H1 (cell line): ENCODE measurements at regions not wholly inside any gene's neighbourhood (a gene's known extent, or its start where the extent isn't known, plus 50 kb on each side); places are given as distances from the start of the nearest gene placed in this dataset.

ENCODE experiments used
- CTCF ChIA-PET: fragments of 300-600 bp; sonication (Branson Sonifier 250); formaldehyde crosslinking; loops from one replicate; lab custom pipeline; 2021; ENCODE audit not compliant: partially characterized antibody; lab: Charles Lee
- POLR2A ChIA-PET: fragments of 300-600 bp; sonication (Branson Sonifier 250); formaldehyde crosslinking; loops from one replicate; lab custom pipeline; 2021; ENCODE audit warnings: inconsistent platforms; ENCODE audit not compliant: partially characterized antibody; lab: Charles Lee
- DNase-seq, 2 experiments: peaks; one replicate each; pipeline versions ENCODE4 v3.0.0 to v3.0.0-alpha.2; 2010 to 2022; ENCODE audit warnings: low spot score in 2 of 2, low read depth in 1 of 2, mixed read lengths in 1 of 2
- FAIRE-seq: peaks from 2 replicates; lab custom pipeline; 2011; peaks lifted over from hg19 to GRCh38; lab: Jason Lieb, UNC
- H2AFZ ChIP-seq: 2 replicates; pipeline ENCODE4 v1.8.1; 2012; ENCODE audit warnings: low read length, inconsistent platforms
- H2AK5ac ChIP-seq: 2 replicates; pipeline ENCODE4 v1.6.1; 2013; ENCODE audit warnings: low read depth, low read length
- H2BK120ac ChIP-seq: replicated peaks from 2 replicates; pipeline ENCODE3; 2013; ENCODE audit warnings: low read depth, low read length, inconsistent platforms
- H2BK12ac ChIP-seq: 2 replicates; pipeline ENCODE4 v1.6.1; 2013; ENCODE audit warnings: low read depth, low read length
- H2BK15ac ChIP-seq: 2 replicates; pipeline ENCODE4 v1.6.1; 2013; ENCODE audit warnings: low read length
- H2BK20ac ChIP-seq: 2 replicates; pipeline ENCODE4 v1.6.1; 2013; ENCODE audit warnings: low read length
- H2BK5ac ChIP-seq: 2 replicates; pipeline ENCODE4 v1.6.1; 2013; ENCODE audit warnings: low read depth, low read length
- H3K14ac ChIP-seq: 2 replicates; pipeline ENCODE4 v1.6.1; 2013; ENCODE audit warnings: inconsistent platforms; ENCODE audit not compliant: insufficient read length
- H3K18ac ChIP-seq: 2 replicates; pipeline ENCODE4 v1.6.1; 2013; ENCODE audit warnings: low read length; ENCODE audit errors: extremely low read depth
- H3K23ac ChIP-seq: 2 replicates; pipeline ENCODE4 v1.6.1; 2013; ENCODE audit warnings: inconsistent platforms; ENCODE audit not compliant: insufficient read length
- H3K23me2 ChIP-seq: 2 replicates; pipeline ENCODE4 v1.6.1; 2013; ENCODE audit warnings: low read depth, low read length
- H3K27ac ChIP-seq: 2 replicates; pipeline ENCODE4 v1.6.1; 2011; ENCODE audit warnings: low read depth, low read length, inconsistent platforms
- H3K27me3 ChIP-seq, 4 experiments: replicated peaks in 1 of 4; 1 replicate in 1 of 4; 2 replicates in 3 of 4; pipeline versions ENCODE4 v1.6.1 to v1.8.1; 2011 to 2013; ENCODE audit warnings: low read length in 3 of 4, mild to moderate bottlenecking in 3 of 4, inconsistent platforms in 2 of 4, mixed read lengths in 2 of 4, moderate library complexity in 1 of 4; ENCODE audit not compliant: control insufficient read depth in 3 of 4, insufficient read depth in 3 of 4; ENCODE audit errors: extremely low read depth in 1 of 4
- H3K36me3 ChIP-seq, 4 experiments: 2 replicates each; pipeline versions ENCODE4 v1.6.1 to v1.8.1; 2011 to 2013; ENCODE audit warnings: mild to moderate bottlenecking in 4 of 4, low read length in 3 of 4, moderate library complexity in 2 of 4, control low read depth in 1 of 4, inconsistent platforms in 1 of 4; ENCODE audit not compliant: insufficient read depth in 4 of 4, control insufficient read depth in 2 of 4
- H3K4ac ChIP-seq: replicated peaks from 2 replicates; pipeline ENCODE3; 2013; ENCODE audit warnings: low read length, low read depth, mixed read lengths, inconsistent platforms; ENCODE audit not compliant: insufficient read length
- H3K4me1 ChIP-seq, 4 experiments: replicated peaks in 1 of 4; 1 replicate in 1 of 4; 2 replicates in 3 of 4; pipeline versions ENCODE4 v1.6.1 to v1.8.1; 2011 to 2013; ENCODE audit warnings: low read length in 3 of 4, inconsistent platforms in 2 of 4, mixed read lengths in 1 of 4; ENCODE audit not compliant: insufficient read depth in 4 of 4, control insufficient read depth in 3 of 4
- H3K4me2 ChIP-seq, 2 experiments: 2 replicates each; pipeline versions ENCODE4 v1.6.1 to v1.8.1; 2011 to 2013; ENCODE audit warnings: low read depth in 2 of 2, low read length in 2 of 2, control low read depth in 1 of 2, inconsistent platforms in 1 of 2, mild to moderate bottlenecking in 1 of 2; ENCODE audit not compliant: insufficient read depth in 1 of 2
- H3K4me3 ChIP-seq, 4 experiments: fragments of 200-600, 300-600 bp in 1 of 4; sonication (generic), shearing (Covaris generic), sonication (Bioruptor Twin) in 1 of 4; 2 replicates each; pipeline versions ENCODE4 v1.5.1 to v1.8.1; 2011 to 2016; ENCODE audit warnings: low read length in 4 of 4, low read depth in 3 of 4, control low read depth in 2 of 4, inconsistent platforms in 2 of 4, mild to moderate bottlenecking in 2 of 4, mixed read lengths in 1 of 4, moderate library complexity in 1 of 4; ENCODE audit not compliant: insufficient read depth in 2 of 4; ENCODE audit errors: extremely low read depth in 1 of 4
- H3K56ac ChIP-seq: replicated peaks from 2 replicates; pipeline ENCODE3; 2013; ENCODE audit warnings: low read depth, mild to moderate bottlenecking, mixed read lengths, low read length, inconsistent platforms; ENCODE audit not compliant: insufficient read length
- H3K79me1 ChIP-seq: 2 replicates; pipeline ENCODE4 v1.6.1; 2013; ENCODE audit warnings: low read depth, low read length, control low read depth
- H3K79me2 ChIP-seq, 2 experiments: 2 replicates each; pipeline versions ENCODE4 v1.6.1 to v1.8.1; 2012 to 2013; ENCODE audit warnings: low read length in 2 of 2, mild to moderate bottlenecking in 2 of 2, inconsistent platforms in 1 of 2; ENCODE audit not compliant: insufficient read depth in 2 of 2, control insufficient read depth in 1 of 2
- H3K9ac ChIP-seq, 4 experiments: replicated peaks in 1 of 4; 1 replicate in 1 of 4; 2 replicates in 3 of 4; pipeline versions ENCODE4 v1.6.1 to v1.8.1; 2011 to 2013; ENCODE audit warnings: low read depth in 3 of 4, low read length in 3 of 4, control low read depth in 2 of 4, mild to moderate bottlenecking in 2 of 4, moderate library complexity in 2 of 4, inconsistent platforms in 1 of 4; ENCODE audit errors: extremely low read depth in 1 of 4
- H3K9me3 ChIP-seq, 2 experiments: 2 replicates each; pipeline versions ENCODE4 v1.6.1 to v1.8.1; 2012 to 2013; ENCODE audit warnings: mild to moderate bottlenecking in 2 of 2, moderate library complexity in 2 of 2, control low read depth in 1 of 2, inconsistent platforms in 1 of 2, low read depth in 1 of 2, low read length in 1 of 2, mixed read lengths in 1 of 2; ENCODE audit not compliant: insufficient read depth in 2 of 2
- H4K20me1 ChIP-seq, 2 experiments: replicated peaks in 1 of 2; 2 replicates each; pipeline versions ENCODE3 to v1.8.1; 2011 to 2013; ENCODE audit warnings: inconsistent platforms in 2 of 2, low read length in 2 of 2, mild to moderate bottlenecking in 1 of 2; ENCODE audit not compliant: insufficient read depth in 2 of 2, control insufficient read depth in 1 of 2
- H4K5ac ChIP-seq: 2 replicates; pipeline ENCODE4 v1.6.1; 2013; ENCODE audit warnings: low read length, low read depth, mixed read lengths, inconsistent platforms; ENCODE audit not compliant: insufficient read length
- H4K8ac ChIP-seq: 2 replicates; pipeline ENCODE4 v1.8.0; 2013; ENCODE audit warnings: mild to moderate bottlenecking, moderate library complexity, low read length, inconsistent platforms; ENCODE audit not compliant: insufficient read depth; ENCODE audit errors: extremely low read depth
- H4K91ac ChIP-seq: replicated peaks from 2 replicates; pipeline ENCODE3; 2013; ENCODE audit warnings: low read length, mixed read lengths, inconsistent platforms; ENCODE audit not compliant: insufficient read length
- CHD2 ChIP-seq: IDR thresholded peaks from 2 replicates; pipeline ENCODE4 v1.6.1; 2012; ENCODE audit warnings: low read length, improper control_type of control experiment
- GABPA ChIP-seq: IDR thresholded peaks from 2 replicates; pipeline ENCODE4 v1.6.1; 2011; ENCODE audit warnings: mild to moderate bottlenecking, low read length, moderate library complexity, borderline replicate concordance; ENCODE audit not compliant: insufficient read depth
- JUND ChIP-seq: IDR thresholded peaks from 2 replicates; pipeline ENCODE4 v1.6.1; 2011; ENCODE audit warnings: mild to moderate bottlenecking, improper control_type of control experiment, low read length
- KDM4A ChIP-seq: IDR thresholded peaks from one replicate; pipeline ENCODE4 v1.7.1; 2012; ENCODE audit warnings: low read depth, mild to moderate bottlenecking, moderate library complexity, low read length, inconsistent platforms; ENCODE audit not compliant: severe bottlenecking
- POLR2AphosphoS5 ChIP-seq: IDR thresholded peaks from 2 replicates; pipeline ENCODE4 v1.6.1; 2011; ENCODE audit warnings: low read depth, low read length
- SP1 ChIP-seq: IDR thresholded peaks from 2 replicates; pipeline ENCODE4 v1.6.1; 2011; ENCODE audit warnings: low read depth, low read length
- SRF ChIP-seq: IDR thresholded peaks from 2 replicates; pipeline ENCODE4 v1.6.1; 2011; ENCODE audit warnings: mild to moderate bottlenecking, low read depth, low read length, moderate library complexity
- TAF7 ChIP-seq: optimal IDR thresholded peaks from 2 replicates; pipeline ENCODE3; 2011; ENCODE audit warnings: low read depth, mild to moderate bottlenecking, inconsistent platforms, low read length, moderate library complexity, borderline replicate concordance
- TBP ChIP-seq: IDR thresholded peaks from 2 replicates; pipeline ENCODE4 v1.6.1; 2011; ENCODE audit warnings: low read depth, low read length, improper control_type of control experiment
- TCF12 ChIP-seq: IDR thresholded peaks from 2 replicates; pipeline ENCODE4 v1.6.1; 2011; ENCODE audit warnings: low read depth, mild to moderate bottlenecking, low read length
- WGBS, 2 experiments: shearing (Covaris generic) in 1 of 2; methylation state at CpG; one replicate each; pipeline versions ENCODE4 v1.1.6 to v1.1.7; 2013 to 2015; ENCODE audit warnings: low lambda C conversion rate in 2 of 2, mixed read lengths in 2 of 2, inconsistent platforms in 1 of 2, low coverage in 1 of 2, missing lambda C conversion rate in 1 of 2; ENCODE audit not compliant: insufficient replicate concordance in 2 of 2, insufficient coverage in 1 of 2, insufficient read length in 1 of 2; ENCODE audit errors: extremely low coverage in 1 of 2, missing lambda C conversion rate in 1 of 2; 5-methylcytosine and 5-hydroxymethylcytosine counted together
- TF ChIP-seq, protein P1 (sequence below): IDR thresholded peaks from 2 replicates; pipeline ENCODE4 v1.6.1; 2011; ENCODE audit warnings: low read depth, mild to moderate bottlenecking, low read length; ENCODE audit not compliant: insufficient read depth

GRCh38 chr7:25536851-25537250, 308.6 kb upstream of the NPVF start:
- no peak for TF ChIP-seq GABPA
- TF ChIP-seq SP1, result no peak
- no peak for TF ChIP-seq TBP
- no peak for TF ChIP-seq SRF
- TF ChIP-seq KDM4A, result no peak
- no peak for TF ChIP-seq JUND
- TF ChIP-seq TCF12, result no peak
- TF ChIP-seq CHD2, result no peak
- TF ChIP-seq, protein P1, sequence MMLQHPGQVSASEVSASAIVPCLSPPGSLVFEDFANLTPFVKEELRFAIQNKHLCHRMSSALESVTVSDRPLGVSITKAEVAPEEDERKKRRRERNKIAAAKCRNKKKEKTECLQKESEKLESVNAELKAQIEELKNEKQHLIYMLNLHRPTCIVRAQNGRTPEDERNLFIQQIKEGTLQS, result no peak
- no peak for TF ChIP-seq POLR2AphosphoS5
- no peak for TF ChIP-seq TAF7
- ChIA-PET CTCF (no interaction called here), POLR2A (no interaction called here)
- Histone ChIP-seq H2BK12ac (no peak overlapping the region), H3K27ac (no peak overlapping the region), H4K8ac (no peak overlapping the region), H3K9ac (no peak overlapping the region), H2BK120ac (no peak overlapping the region), H3K79me1 (no peaks in the 10 kb centered on the region), H3K27me3 (no peaks in the 10 kb centered on the region), H2AFZ (no peak overlapping the region), H3K56ac (no peak overlapping the region), H4K5ac (no peak overlapping the region), H3K4me1 (no peaks in the 10 kb centered on the region), H4K91ac (no peak overlapping the region), H3K4ac (no peak overlapping the region), H3K36me3 (no peaks in the 10 kb centered on the region), H3K23ac (no peak overlapping the region), H3K9me3 (no peaks in the 10 kb centered on the region), H2BK5ac (no peak overlapping the region), H3K23me2 (no peaks in the 10 kb centered on the region), H2AK5ac (no peak overlapping the region), H2BK15ac (no peak overlapping the region), H2BK20ac (no peak overlapping the region), H3K14ac (no peak overlapping the region), H3K4me3 (no peak overlapping the region), H4K20me1 (no peaks in the 10 kb centered on the region), H3K18ac (no peak overlapping the region), H3K4me2 (no peak overlapping the region), H3K79me2 (no peaks in the 10 kb centered on the region)
- DNase-seq (no peak), FAIRE-seq (no peak)
- 90% methylated on average over 4 of the region's 4 CpGs; no CpG with 5 or more reads in 1 of the 2 experiments for WGBS, 2 experiments
